ENCODE measurements at regions not wholly inside any gene's neighbourhood (a gene's known extent, or its start where the extent isn't known, plus 50 kb on each side); places are given as distances from the start of the nearest gene placed in this dataset.

DNA sequence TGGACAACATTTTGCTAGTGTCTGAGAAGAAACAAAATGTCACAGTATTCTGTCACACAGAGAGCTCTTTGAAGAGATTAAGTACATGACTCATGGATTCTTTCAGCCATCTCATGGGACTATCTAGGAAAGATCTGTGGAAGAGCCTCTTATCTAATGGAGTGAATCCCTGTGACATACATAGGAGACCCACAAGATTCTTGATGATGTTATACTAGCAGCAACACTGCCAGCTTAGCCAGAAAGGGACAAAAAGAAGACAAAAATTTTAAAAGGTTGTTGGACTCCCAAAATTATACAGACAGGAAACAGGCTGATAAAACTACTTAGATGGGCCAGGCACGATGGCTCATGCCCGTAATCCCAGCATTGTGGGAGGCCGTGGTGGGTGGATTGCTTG lies 143.3 kb upstream of the MGAT5 start:
- Histone ChIP-seq H3K79me2 (ENCODE audit: insufficient read depth, low read length) (no peaks in the 10 kb centered on the region), H3K4me1 (ENCODE audit: insufficient read depth, low read length, severe bottlenecking) (no peaks in the 10 kb centered on the region), H3K36me3 (ENCODE audit: insufficient read depth, low read length) (no peaks in the 10 kb centered on the region), H3K9me3 (ENCODE audit: low read length) (no peaks in the 10 kb centered on the region), H3K27ac (ENCODE audit: low read depth, low read length, poor library complexity, severe bottlenecking) (no peak overlapping the region), H3K9me2 (ENCODE audit: low read depth, low read length) (no peaks in the 10 kb centered on the region), H3K4me3 (ENCODE audit: low read depth, low read length, poor library complexity, severe bottlenecking) (no peak overlapping the region), H3K27me3 (ENCODE audit: insufficient read depth, low read length) (no peaks in the 10 kb centered on the region), H2AFZ (ENCODE audit: low read length) (no peak overlapping the region), H3F3A (ENCODE audit: insufficient read depth, low read length) (no peaks in the 10 kb centered on the region), H3K4me2 (ENCODE audit: low read length) (no peak overlapping the region), H4K20me1 (ENCODE audit: insufficient read depth, low read length) (no peaks in the 10 kb centered on the region), H3K9ac (ENCODE audit: low read length) (no peak overlapping the region)
- TF ChIP-seq CTCF (IDR thresholded peaks at IDR 0.05; ENCODE audit: low read length) = no peak
- TF ChIP-seq EZH2 (IDR thresholded peaks at IDR 0.05; ENCODE audit: borderline replicate concordance, low read length) = no peak

DNA sequence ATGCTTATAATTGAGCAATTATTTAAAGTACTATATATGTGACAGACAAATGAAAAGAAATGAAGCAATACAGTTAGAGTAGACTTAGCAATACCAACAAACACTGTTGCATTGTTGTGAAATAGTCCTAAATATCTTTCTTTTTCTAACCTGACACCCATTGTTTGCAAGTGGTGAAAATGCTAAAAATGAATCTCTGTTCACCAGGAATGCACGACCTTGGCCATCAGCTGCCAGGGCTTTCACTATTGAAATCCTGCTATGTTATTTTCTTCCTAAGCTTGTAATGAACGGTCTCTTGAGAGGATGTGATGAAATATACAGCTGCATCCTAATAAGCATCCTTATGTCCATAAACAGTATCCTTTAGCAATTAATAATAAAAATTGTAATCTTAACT lies 136.2 kb upstream of the MGAT5 start:
- TF ChIP-seq CTCF (IDR thresholded peaks at IDR 0.05; ENCODE audit: low read length) (no peak), EZH2 (IDR thresholded peaks at IDR 0.05; ENCODE audit: borderline replicate concordance, low read length) (no peak)
- Histone ChIP-seq H4K20me1 (ENCODE audit: insufficient read depth, low read length) (no peaks in the 10 kb centered on the region), H3K79me2 (ENCODE audit: insufficient read depth, low read length) (no peaks in the 10 kb centered on the region), H3K27me3 (ENCODE audit: insufficient read depth, low read length) (no peaks in the 10 kb centered on the region), H3K36me3 (ENCODE audit: insufficient read depth, low read length) (no peaks in the 10 kb centered on the region), H3K9me2 (ENCODE audit: low read depth, low read length) (no peaks in the 10 kb centered on the region), H3K4me2 (ENCODE audit: low read length) (no peak overlapping the region), H2AFZ (ENCODE audit: low read length) (no peak overlapping the region), H3F3A (ENCODE audit: insufficient read depth, low read length) (no peaks in the 10 kb centered on the region), H3K4me1 (ENCODE audit: insufficient read depth, low read length, severe bottlenecking) (peaks cover 26% of the 10 kb centered on the region), H3K4me3 (ENCODE audit: low read depth, low read length, poor library complexity, severe bottlenecking) (no peak overlapping the region), H3K9me3 (ENCODE audit: low read length) (no peaks in the 10 kb centered on the region), H3K9ac (ENCODE audit: low read length) (no peak overlapping the region), H3K27ac (ENCODE audit: low read depth, low read length, poor library complexity, severe bottlenecking) (no peak overlapping the region)

- Histone ChIP-seq H3F3A (ENCODE audit: insufficient read depth, low read length) (no peaks in the 10 kb centered on the region), H3K9ac (ENCODE audit: low read length) (no peak overlapping the region; the same call in 1 of the 2 replicates), H4K20me1 (ENCODE audit: insufficient read depth, low read length) (no peaks in the 10 kb centered on the region), H2AFZ (ENCODE audit: low read length) (no peak overlapping the region), H3K4me2 (ENCODE audit: low read length) (peak overlapping the region; percentile 82; the same call in 1 of the 2 replicates), H3K27ac (ENCODE audit: low read depth, low read length, poor library complexity, severe bottlenecking) (no peak overlapping the region), H3K9me3 (ENCODE audit: low read length) (no peaks in the 10 kb centered on the region), H3K36me3 (ENCODE audit: insufficient read depth, low read length) (no peaks in the 10 kb centered on the region), H3K27me3 (ENCODE audit: insufficient read depth, low read length) (no peaks in the 10 kb centered on the region), H3K9me2 (ENCODE audit: low read depth, low read length) (no peaks in the 10 kb centered on the region), H3K4me1 (ENCODE audit: insufficient read depth, low read length, severe bottlenecking) (peaks cover 34% of the 10 kb centered on the region), H3K79me2 (ENCODE audit: insufficient read depth, low read length) (peaks cover 2% of the 10 kb centered on the region; the same call in 1 of the 2 replicates), H3K4me3 (ENCODE audit: low read depth, low read length, poor library complexity, severe bottlenecking) (peak overlapping the region; percentile 94)
- TF ChIP-seq CTCF (IDR thresholded peaks at IDR 0.05; ENCODE audit: low read length) = peak; percentile 85
- no peak for TF ChIP-seq EZH2 (IDR thresholded peaks at IDR 0.05; ENCODE audit: borderline replicate concordance, low read length)
Observed at GRCh38 chr2:134118279-134119116, 135.4 kb upstream of the MGAT5 start.
